HUES64 (cell line): ENCODE measurements at regions not wholly inside any gene's neighbourhood (a gene's known extent, or its start where the extent isn't known, plus 50 kb on each side); places are given as distances from the start of the nearest gene placed in this dataset.

Experiments
- H3K27ac ChIP-seq: 2 replicates; pipeline ENCODE4 v1.7.0; 2013; ENCODE audit warnings: low read depth, low read length, inconsistent platforms
- H3K27me3 ChIP-seq: 2 replicates; pipeline ENCODE4 v1.6.1; 2013; ENCODE audit warnings: mild to moderate bottlenecking, low read length; ENCODE audit not compliant: insufficient read depth
- H3K36me3 ChIP-seq: 2 replicates; pipeline ENCODE4 v1.6.1; 2013; ENCODE audit warnings: mild to moderate bottlenecking, low read length; ENCODE audit not compliant: insufficient read depth
- H3K4me1 ChIP-seq: 2 replicates; pipeline ENCODE4 v1.6.1; 2013; ENCODE audit warnings: mild to moderate bottlenecking, low read length, moderate library complexity; ENCODE audit not compliant: insufficient read depth
- H3K4me3 ChIP-seq: 2 replicates; pipeline ENCODE4 v1.5.1; 2013; ENCODE audit warnings: mild to moderate bottlenecking, low read length, moderate library complexity
- H3K9ac ChIP-seq: 2 replicates; pipeline ENCODE4 v1.6.1; 2013; ENCODE audit warnings: mild to moderate bottlenecking, low read depth, low read length
- H3K9me3 ChIP-seq: 2 replicates; pipeline ENCODE4 v1.6.1; 2013; ENCODE audit warnings: low read depth, low read length; ENCODE audit not compliant: insufficient read depth
- WGBS: fragments of 150-250, 120-280 bp; methylation state at CpG from one replicate; pipeline ENCODE4 v1.1.7; 2013; ENCODE audit warnings: missing lambda C conversion rate; 5-methylcytosine and 5-hydroxymethylcytosine counted together

GRCh38 chr22:48678171-48679135 is 1149.2 kb downstream of the BRD1 start:
- WGBS: 85% methylated on average over 38 of the region's 38 CpGs
- Histone ChIP-seq H3K27me3 (no peaks in the 10 kb centered on the region), H3K36me3 (no peaks in the 10 kb centered on the region), H3K9ac (no peak overlapping the region), H3K27ac (no peak overlapping the region), H3K9me3 (no peaks in the 10 kb centered on the region), H3K4me1 (no peaks in the 10 kb centered on the region), H3K4me3 (no peak overlapping the region)

DNA sequence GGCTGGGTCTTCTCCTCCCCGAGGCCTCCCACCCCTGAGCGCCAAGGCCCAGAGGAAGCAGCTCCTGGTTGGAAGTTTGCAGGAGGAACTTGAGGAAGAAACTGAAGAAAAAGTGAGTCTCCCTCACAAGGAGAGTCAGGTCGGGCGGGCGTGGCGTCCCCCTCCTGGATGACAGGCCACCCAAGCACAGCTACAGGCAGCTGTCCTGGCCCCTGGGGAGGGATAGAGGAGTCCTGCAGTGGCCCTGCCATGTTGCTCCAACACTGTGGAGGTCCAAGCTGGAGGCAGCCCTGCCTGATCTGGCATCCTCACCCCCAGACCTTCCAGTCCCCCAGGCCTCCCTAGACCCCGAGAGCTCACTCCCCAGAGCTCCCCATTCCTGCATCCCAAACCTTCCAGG is 1150.1 kb downstream of the BRD1 start:
- no peak overlapping the region for H3K9ac ChIP-seq
- H3K4me3 ChIP-seq: no peak overlapping the region
- H3K27ac ChIP-seq: no peak overlapping the region
- WGBS: 97% methylated on average over 7 of the region's 7 CpGs
- H3K27me3 ChIP-seq: no peaks in the 10 kb centered on the region
- H3K4me1 ChIP-seq: no peaks in the 10 kb centered on the region
- H3K36me3 ChIP-seq: no peaks in the 10 kb centered on the region
- peaks cover 3% of the 10 kb centered on the region for H3K9me3 ChIP-seq

GRCh38 chr22:48677168-48677520 is 1150.5 kb downstream of the BRD1 start:
- 94% methylated on average over 17 of the region's 17 CpGs for WGBS
- no peak overlapping the region for H3K4me3 ChIP-seq
- H3K9ac ChIP-seq: no peak overlapping the region
- H3K36me3 ChIP-seq: no peaks in the 10 kb centered on the region
- H3K9me3 ChIP-seq: peaks cover 8% of the 10 kb centered on the region
- H3K27me3 ChIP-seq: no peaks in the 10 kb centered on the region
- no peak overlapping the region for H3K27ac ChIP-seq
- no peaks in the 10 kb centered on the region for H3K4me1 ChIP-seq

DNA sequence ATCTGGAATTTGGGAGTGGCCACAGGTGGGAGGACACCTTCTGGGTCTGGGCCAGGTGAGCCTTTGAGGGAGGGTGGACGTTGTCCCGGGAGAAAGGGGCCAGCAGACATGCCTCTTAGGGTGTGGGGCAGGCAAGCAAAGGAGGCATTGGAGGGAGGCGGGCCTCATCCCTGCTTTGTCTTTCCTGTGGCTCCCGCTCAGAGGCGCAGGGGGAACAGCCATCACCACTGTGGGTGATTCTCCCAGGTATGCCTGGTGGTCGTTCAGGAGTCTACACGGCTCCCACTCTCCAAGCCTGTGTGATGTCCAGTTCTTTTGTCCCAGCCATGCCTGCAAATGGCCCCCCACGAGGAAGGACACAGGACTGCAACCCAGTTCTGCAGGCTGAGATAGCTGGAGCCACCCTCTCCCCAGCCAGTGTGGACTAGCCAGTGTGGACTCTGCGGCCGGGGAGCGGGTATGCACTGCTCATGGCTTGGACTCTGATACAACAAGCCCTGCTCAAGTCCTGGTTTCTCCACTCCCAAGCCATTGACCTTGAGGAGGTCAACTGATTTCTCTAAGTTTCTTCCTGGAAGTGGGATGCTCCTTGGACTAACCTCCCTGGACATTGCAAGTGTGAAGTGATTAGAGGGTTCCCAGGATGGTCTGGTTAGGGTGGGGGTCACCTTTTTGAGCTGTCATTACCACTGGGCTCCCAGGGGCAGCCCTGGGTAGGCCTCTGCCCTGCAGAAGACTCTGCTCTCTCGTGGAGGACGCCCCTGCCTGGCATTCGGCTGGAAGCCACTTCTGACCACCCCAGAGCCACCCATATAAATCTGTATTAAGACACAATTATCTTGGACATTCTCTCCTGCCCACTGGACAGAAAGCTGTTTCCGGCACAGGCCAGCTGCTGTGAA is 1151.2 kb downstream of the BRD1 start:
- H3K27ac ChIP-seq: no peak overlapping the region
- no peaks in the 10 kb centered on the region for H3K4me1 ChIP-seq
- 96% methylated on average over 15 of the region's 15 CpGs for WGBS
- H3K4me3 ChIP-seq: no peak overlapping the region
- H3K9me3 ChIP-seq: peaks cover 14% of the 10 kb centered on the region
- no peaks in the 10 kb centered on the region for H3K27me3 ChIP-seq
- H3K9ac ChIP-seq: no peak overlapping the region
- no peaks in the 10 kb centered on the region for H3K36me3 ChIP-seq

GRCh38 chr22:48675830-48676145 is 1151.9 kb downstream of the BRD1 start:
- WGBS: 96% methylated on average over 4 of the region's 4 CpGs
- no peaks in the 10 kb centered on the region for H3K36me3 ChIP-seq
- peaks cover 17% of the 10 kb centered on the region for H3K9me3 ChIP-seq
- H3K27ac ChIP-seq: no peak overlapping the region
- H3K4me1 ChIP-seq: no peaks in the 10 kb centered on the region
- H3K9ac ChIP-seq: no peak overlapping the region
- no peaks in the 10 kb centered on the region for H3K27me3 ChIP-seq
- H3K4me3 ChIP-seq: no peak overlapping the region

- Histone ChIP-seq H3K27me3 (no peaks in the 10 kb centered on the region), H3K9me3 (peaks cover 17% of the 10 kb centered on the region), H3K36me3 (no peaks in the 10 kb centered on the region), H3K4me1 (no peaks in the 10 kb centered on the region), H3K4me3 (no peak overlapping the region), H3K9ac (no peak overlapping the region), H3K27ac (no peak overlapping the region)
- WGBS: 94% methylated on average over 15 of the region's 15 CpGs
Measured at GRCh38 chr22:48675141-48675829, 1152.4 kb downstream of the BRD1 start.

DNA sequence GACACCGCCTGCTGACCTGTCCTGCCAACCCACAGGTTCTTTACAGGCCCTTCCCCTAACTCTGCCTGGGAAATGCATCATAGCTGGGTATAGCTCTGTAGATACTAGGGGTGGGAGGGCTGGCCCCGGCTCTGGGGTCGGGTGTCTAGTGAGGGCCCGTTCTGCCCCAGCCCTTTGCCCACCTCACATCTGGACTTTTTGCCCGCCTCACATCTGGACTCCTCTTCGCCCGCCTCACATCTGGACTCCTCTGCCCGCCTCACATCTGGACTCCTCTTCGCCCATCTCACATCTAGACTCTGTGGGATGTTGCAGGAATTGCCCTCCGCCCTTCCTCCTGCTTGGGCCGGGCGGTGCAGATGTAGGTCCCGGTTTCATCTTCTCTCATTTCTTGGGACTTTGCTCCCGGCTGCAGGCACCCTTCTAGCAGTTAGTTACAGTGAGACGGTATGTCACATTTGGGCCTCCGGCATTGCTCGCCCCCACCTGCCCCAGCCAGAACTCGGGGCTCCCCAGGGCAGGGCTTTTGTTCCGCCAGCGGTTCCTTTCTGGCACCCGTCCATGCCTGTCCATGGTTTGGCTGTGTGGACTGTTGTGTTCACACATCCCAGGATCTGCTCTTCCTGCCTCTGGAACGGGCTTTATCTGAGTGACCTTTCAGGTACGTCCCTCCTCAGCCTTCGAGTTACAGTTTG is 1153.7 kb downstream of the BRD1 start:
- no peak overlapping the region for H3K9ac ChIP-seq
- no peak overlapping the region for H3K27ac ChIP-seq
- H3K4me1 ChIP-seq: no peaks in the 10 kb centered on the region
- H3K4me3 ChIP-seq: no peak overlapping the region
- no peaks in the 10 kb centered on the region for H3K36me3 ChIP-seq
- H3K27me3 ChIP-seq: no peaks in the 10 kb centered on the region
- peaks cover 17% of the 10 kb centered on the region for H3K9me3 ChIP-seq
- 96% methylated on average over 24 of the region's 24 CpGs for WGBS

DNA sequence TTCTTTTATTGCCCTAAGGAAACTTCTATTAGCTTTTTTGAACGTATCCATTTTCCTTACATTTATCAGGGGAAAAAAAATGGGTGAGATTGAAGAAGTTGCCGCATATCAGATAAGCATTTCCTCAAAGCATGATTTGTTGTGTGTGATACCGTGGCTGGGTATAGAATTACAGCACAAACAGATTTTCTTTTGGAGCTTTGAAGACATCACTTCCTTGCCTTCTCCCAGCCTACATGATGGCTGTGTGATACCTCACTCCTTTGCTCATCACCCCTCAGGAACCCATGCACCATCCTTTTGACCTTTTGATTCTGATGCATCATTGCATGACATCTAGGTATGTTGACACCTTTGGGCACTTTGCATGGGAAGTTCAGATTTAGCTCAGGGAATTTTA is 1155.3 kb downstream of the BRD1 start:
- WGBS: no CpG with 5 or more reads among the region's 3 CpGs

DNA sequence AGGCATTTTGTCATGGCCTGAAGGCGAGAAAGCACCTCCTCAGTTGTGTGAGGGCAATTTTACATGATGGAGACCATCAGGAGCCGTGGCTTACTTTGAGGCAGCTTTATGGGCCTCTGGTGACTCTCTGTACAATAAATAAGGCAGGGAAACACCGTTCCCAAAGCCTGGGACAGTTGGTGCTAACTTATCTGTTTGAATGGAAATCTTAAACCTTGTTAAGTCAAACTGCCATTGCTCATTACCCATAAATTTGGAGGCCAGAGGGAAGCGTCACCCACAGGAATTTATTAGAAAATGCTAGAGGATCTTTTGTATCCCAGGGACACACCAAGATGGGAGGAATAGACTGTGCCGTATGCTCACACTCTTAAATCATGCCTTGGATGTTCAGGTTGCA is 1156.9 kb downstream of the BRD1 start:
- Histone ChIP-seq H3K27me3 (no peaks in the 10 kb centered on the region), H3K4me3 (no peak overlapping the region), H3K9ac (no peak overlapping the region), H3K9me3 (peaks cover 17% of the 10 kb centered on the region), H3K27ac (no peak overlapping the region), H3K36me3 (no peaks in the 10 kb centered on the region), H3K4me1 (no peaks in the 10 kb centered on the region)
- 90% methylated on average over 5 of the region's 5 CpGs for WGBS

More for the DNA sequence above, 1155.3 kb downstream of the BRD1 start:
- no peaks in the 10 kb centered on the region for H3K27me3 ChIP-seq
- H3K4me3 ChIP-seq: no peak overlapping the region
- no peak overlapping the region for H3K9ac ChIP-seq
- no peaks in the 10 kb centered on the region for H3K36me3 ChIP-seq
- H3K4me1 ChIP-seq: no peaks in the 10 kb centered on the region
- H3K27ac ChIP-seq: no peak overlapping the region
- peaks cover 17% of the 10 kb centered on the region for H3K9me3 ChIP-seq

GRCh38 chr22:48669986-48670716 is 1157.5 kb downstream of the BRD1 start:
- Histone ChIP-seq H3K4me1 (no peaks in the 10 kb centered on the region), H3K27ac (no peak overlapping the region), H3K27me3 (no peaks in the 10 kb centered on the region), H3K4me3 (no peak overlapping the region), H3K9me3 (peaks cover 17% of the 10 kb centered on the region), H3K9ac (no peak overlapping the region), H3K36me3 (no peaks in the 10 kb centered on the region)
- WGBS: 94% methylated on average over 23 of the region's 23 CpGs
